GM12872 (cell line): ENCODE measurements at regions not wholly inside any gene's neighbourhood (a gene's known extent, or its start where the extent isn't known, plus 50 kb on each side); places are given as distances from the start of the nearest gene placed in this dataset.

ENCODE experiments used
- TF ChIP-seq, protein P1 (sequence below): IDR thresholded peaks from 3 replicates; pipeline ENCODE4 v1.5.1; 2011; ENCODE audit warnings: low read depth, mild to moderate bottlenecking, low read length, moderate library complexity; ENCODE audit not compliant: insufficient read depth

DNA sequence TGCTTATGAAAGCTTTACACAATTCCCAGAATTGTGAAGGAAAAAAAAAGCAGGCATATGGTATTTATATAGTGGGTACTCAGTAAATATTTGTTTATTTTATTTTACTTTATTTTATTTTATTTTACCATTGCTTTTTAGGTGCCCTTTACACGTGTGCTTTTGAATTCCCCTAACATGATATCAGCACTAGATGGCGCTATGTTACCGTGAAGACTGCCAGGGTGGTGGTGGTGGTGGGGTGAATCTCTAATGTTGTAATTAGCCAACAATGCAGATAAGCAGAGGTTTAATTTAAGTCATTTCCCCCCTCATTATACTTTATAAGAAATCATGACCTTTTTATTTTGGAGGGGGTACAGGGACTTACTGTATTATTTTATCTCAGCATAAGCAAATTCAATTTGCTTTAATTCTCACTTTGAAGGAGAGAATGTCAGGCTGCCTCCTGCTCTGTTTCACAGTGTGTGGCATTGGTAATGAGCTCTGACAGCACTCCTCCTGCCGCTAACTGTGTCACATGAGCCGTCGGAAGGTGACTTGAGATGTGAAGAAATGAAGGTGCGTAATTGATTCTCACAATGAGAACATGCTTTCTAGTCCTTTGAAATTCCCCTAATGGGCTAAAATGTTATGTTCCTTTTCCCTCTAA lies 165.6 kb downstream of the YTHDC2 start:
- TF ChIP-seq, protein P1, sequence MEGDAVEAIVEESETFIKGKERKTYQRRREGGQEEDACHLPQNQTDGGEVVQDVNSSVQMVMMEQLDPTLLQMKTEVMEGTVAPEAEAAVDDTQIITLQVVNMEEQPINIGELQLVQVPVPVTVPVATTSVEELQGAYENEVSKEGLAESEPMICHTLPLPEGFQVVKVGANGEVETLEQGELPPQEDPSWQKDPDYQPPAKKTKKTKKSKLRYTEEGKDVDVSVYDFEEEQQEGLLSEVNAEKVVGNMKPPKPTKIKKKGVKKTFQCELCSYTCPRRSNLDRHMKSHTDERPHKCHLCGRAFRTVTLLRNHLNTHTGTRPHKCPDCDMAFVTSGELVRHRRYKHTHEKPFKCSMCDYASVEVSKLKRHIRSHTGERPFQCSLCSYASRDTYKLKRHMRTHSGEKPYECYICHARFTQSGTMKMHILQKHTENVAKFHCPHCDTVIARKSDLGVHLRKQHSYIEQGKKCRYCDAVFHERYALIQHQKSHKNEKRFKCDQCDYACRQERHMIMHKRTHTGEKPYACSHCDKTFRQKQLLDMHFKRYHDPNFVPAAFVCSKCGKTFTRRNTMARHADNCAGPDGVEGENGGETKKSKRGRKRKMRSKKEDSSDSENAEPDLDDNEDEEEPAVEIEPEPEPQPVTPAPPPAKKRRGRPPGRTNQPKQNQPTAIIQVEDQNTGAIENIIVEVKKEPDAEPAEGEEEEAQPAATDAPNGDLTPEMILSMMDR, result peak; percentile 50

DNA sequence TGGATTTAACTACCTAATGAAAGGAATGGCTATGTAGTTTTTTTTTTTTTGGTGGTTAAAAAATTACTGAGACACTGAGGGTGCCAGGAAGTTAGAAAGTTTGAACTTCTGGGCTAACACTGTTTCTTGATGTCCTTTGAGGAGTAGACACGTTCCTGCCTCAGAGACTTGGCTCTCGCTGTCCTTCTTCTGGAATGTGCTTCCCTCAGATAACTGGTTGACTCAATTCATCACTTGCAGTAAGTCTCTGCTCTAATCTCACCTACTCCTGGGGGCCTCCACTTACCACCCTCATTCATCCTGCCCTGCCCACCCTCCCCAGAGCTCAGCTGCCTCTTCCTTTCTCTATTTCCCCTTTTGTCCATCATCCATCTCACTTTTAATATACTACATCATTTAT lies 167.0 kb downstream of the YTHDC2 start:
- TF ChIP-seq, protein P1, result no peak

DNA sequence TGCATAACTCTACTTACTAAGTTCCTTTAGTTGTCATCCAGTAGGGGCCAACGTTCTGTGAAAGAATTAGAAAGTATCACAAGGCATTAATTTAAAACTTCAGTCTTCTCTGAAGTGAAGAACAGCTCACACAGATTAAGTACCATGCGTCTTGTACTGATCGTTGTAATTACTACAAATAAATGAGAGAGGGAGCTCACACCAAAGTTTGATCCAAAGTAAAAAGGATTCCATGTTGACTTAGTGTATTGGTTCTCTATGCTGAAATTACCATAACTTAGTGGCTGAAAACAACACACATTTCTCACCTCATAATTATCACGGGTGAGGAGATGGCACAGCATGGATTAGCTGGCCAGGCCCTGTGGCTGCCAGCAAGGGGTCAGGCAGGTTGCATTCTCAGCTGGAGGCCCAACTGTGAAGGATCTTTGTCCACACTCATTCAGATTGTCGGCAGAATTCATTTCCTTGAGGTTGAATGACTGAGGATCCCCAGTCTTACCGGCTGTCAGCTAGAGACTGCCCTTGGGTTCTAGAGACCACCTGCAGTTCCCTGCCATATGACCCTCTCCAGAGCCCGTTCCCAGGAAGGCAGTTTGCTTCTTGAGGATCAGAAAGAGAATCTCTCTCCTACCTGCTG lies 169.1 kb downstream of the YTHDC2 start:
- TF ChIP-seq, protein P1, result no peak

DNA sequence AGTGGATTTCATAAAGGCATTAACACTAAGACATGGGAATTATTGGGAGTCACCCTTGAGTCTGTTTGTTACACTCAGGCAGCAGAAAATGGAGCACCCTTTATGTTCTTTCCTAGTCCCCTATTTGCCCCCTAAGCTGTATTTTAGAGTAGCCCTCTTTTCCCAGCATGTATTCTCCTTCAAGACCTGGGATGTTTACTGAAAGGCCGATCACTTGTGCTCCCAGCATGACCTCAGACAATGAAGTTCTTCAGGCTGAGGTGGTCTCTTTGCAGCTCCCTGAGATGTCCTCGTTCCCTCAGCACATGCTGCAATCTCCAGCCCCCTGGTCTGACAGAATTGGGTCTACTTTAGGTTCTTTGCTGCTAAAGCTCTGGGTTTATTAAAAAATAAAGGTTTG lies 169.7 kb downstream of the YTHDC2 start:
- TF ChIP-seq, protein P1, result no peak

DNA sequence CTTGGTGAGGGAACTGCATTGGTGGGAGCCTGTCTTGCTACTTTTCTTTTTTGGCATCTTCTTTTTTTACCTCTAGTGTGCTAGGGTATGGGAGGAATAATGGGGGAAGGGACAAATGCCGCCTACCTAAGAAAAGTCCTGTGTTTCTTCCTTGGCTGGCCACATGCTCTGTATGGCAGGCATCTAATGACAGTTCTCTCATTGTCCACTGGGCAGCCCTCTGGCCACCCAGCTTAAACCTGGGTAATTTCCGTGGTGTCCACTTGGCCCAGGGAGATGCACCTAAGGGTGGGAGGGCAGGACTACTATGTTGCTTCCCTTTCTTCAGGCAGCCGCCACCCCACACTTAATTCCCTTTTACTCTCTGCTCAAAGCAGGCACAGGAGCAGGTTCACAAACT lies 173.1 kb downstream of the YTHDC2 start:
- TF ChIP-seq, protein P1, result no peak

DNA sequence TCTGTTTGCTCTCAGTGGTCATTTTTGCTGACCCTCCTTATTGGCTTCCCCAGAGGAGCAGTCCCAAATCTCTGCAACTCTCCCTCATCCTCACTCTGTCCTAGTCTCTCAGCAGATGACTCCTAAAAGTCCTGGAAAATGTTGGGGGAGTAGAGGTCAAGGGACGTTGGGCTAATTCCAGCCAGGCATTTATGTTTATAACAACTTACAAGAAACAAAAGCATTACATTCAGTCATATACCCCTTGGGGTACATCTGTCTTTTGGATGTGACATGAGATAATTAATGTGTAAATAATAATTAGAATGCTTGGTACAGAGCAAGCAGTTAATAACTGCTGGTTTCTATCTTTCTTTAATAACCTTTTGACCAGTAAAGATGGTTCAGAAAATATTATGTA lies 176.2 kb downstream of the YTHDC2 start:
- TF ChIP-seq, protein P1, result no peak

DNA sequence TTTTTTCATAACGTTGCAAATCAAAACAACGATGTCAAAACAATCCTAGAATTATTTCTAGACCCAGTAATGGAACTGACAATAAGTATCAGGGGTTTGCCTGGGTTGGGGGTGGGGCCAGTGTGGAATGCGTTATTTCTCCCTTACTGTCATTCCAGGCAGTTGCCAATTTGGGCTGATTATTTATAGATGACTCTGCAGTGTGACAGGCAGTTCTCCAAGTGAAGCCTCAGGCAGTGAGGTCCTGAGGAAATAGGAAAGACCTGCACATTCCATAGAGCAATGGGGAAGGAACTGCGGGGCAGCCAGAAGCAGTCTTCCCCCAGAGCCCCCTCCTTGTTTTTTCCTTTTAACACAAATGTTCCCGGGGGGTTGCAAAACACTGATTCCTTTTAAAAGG lies 179.0 kb downstream of the YTHDC2 start:
- TF ChIP-seq, protein P1, result no peak
